Hepatocyte (in vitro differentiated cells): ENCODE measurements at regions not wholly inside any gene's neighbourhood (a gene's known extent, or its start where the extent isn't known, plus 50 kb on each side); places are given as distances from the start of the nearest gene placed in this dataset.
A peak's percentile ranks its signal among the peaks of the same experiment; 100 is the strongest.

Experiments
- DNase-seq: peaks from one replicate; pipeline ENCODE4 v3.0.0-alpha.2; 2016; ENCODE audit warnings: low spot score
- H2AFZ ChIP-seq: fragments of 200-600 bp; sonication (generic); 2 replicates; pipeline ENCODE4 v1.6.0; 2016; ENCODE audit warnings: antibody characterized with exemption, mild to moderate bottlenecking
- H3K27ac ChIP-seq: fragments of 200-600 bp; sonication (generic); 2 replicates; pipeline ENCODE4 v1.5.1; 2016; ENCODE audit warnings: mild to moderate bottlenecking
- H3K27me3 ChIP-seq: fragments of 200-600 bp; sonication (generic); 2 replicates; pipeline ENCODE4 v1.6.1; 2016
- H3K36me3 ChIP-seq: fragments of 200-600 bp; sonication (generic); replicated peaks from 2 replicates; pipeline ENCODE4 v1.5.1; 2016; ENCODE audit warnings: low read depth; ENCODE audit not compliant: insufficient read depth
- H3K4me1 ChIP-seq: fragments of 200-600 bp; sonication (generic); 2 replicates; pipeline ENCODE4 v1.5.1; 2016; ENCODE audit warnings: mild to moderate bottlenecking, moderate library complexity; ENCODE audit not compliant: insufficient read depth
- H3K4me2 ChIP-seq: fragments of 200-600 bp; sonication (generic); 2 replicates; pipeline ENCODE4 v1.6.0; 2016
- H3K4me3 ChIP-seq: fragments of 200-600 bp; sonication (generic); 2 replicates; pipeline ENCODE4 v1.5.1; 2016; ENCODE audit warnings: mild to moderate bottlenecking
- H3K79me2 ChIP-seq: fragments of 200-600 bp; sonication (generic); 2 replicates; pipeline ENCODE4 v1.6.0; 2017; ENCODE audit warnings: mild to moderate bottlenecking
- H3K9me2 ChIP-seq: fragments of 200-600 bp; sonication (generic); replicated peaks from 2 replicates; pipeline ENCODE4 v1.6.0; 2017; ENCODE audit warnings: mild to moderate bottlenecking; ENCODE audit not compliant: insufficient read depth
- H3K9me3 ChIP-seq: fragments of 200-600 bp; sonication (generic); 2 replicates; pipeline ENCODE4 v1.5.1; 2016; ENCODE audit warnings: low read depth, mild to moderate bottlenecking
- H4K20me1 ChIP-seq: fragments of 200-600 bp; sonication (generic); 2 replicates; pipeline ENCODE4 v1.6.0; 2016; ENCODE audit warnings: mild to moderate bottlenecking; ENCODE audit not compliant: insufficient read depth, poor library complexity, severe bottlenecking
- CTCF ChIP-seq: fragments of 200-600 bp; sonication (generic); IDR thresholded peaks from 2 replicates; pipeline ENCODE4 v1.5.1; 2016; ENCODE audit warnings: antibody characterized with exemption, mild to moderate bottlenecking; ENCODE audit not compliant: poor library complexity
- EZH2 ChIP-seq: fragments of 200-600 bp; sonication (generic); IDR thresholded peaks from 2 replicates; pipeline ENCODE4 v1.6.1; 2016; ENCODE audit warnings: antibody characterized with exemption, mild to moderate bottlenecking, borderline replicate concordance
- EZH2phosphoT487 ChIP-seq: fragments of 200-600 bp; sonication (generic); IDR thresholded peaks from one replicate; pipeline ENCODE4 v1.6.1; 2018; ENCODE audit warnings: antibody characterized with exemption, mild to moderate bottlenecking, low read depth, moderate library complexity; ENCODE audit not compliant: unreplicated experiment, severe bottlenecking
- WGBS: methylation state at CpG from one replicate; pipeline ENCODE4 v1.1.6; 2016; ENCODE audit warnings: low lambda C conversion rate; ENCODE audit errors: missing lambda C conversion rate; 5-methylcytosine and 5-hydroxymethylcytosine counted together

GRCh38 chr7:85392789-85393188 lies 205.9 kb upstream of the SEMA3D start:
- WGBS: 94% methylated on average over 1 of the region's 1 CpG

GRCh38 chr7:85392326-85392725 lies 205.5 kb upstream of the SEMA3D start:
- no peaks in the 10 kb centered on the region for H3K27me3 ChIP-seq
- no peaks in the 10 kb centered on the region for H3K9me2 ChIP-seq
- no peaks in the 10 kb centered on the region for H3K4me1 ChIP-seq
- no peaks in the 10 kb centered on the region for H3K79me2 ChIP-seq
- no peaks in the 10 kb centered on the region for H4K20me1 ChIP-seq
- peak; percentile 19 for DNase-seq
- H2AFZ ChIP-seq: no peak overlapping the region
- H3K36me3 ChIP-seq: no peaks in the 10 kb centered on the region
- H3K4me3 ChIP-seq: no peak overlapping the region
- no peak for TF ChIP-seq EZH2phosphoT487
- TF ChIP-seq EZH2: no peak
- no peak for TF ChIP-seq CTCF
- no peak overlapping the region for H3K4me2 ChIP-seq
- 50% methylated on average over 4 of the region's 4 CpGs for WGBS
- H3K9me3 ChIP-seq: no peaks in the 10 kb centered on the region
- no peak overlapping the region for H3K27ac ChIP-seq

More at GRCh38 chr7:85392789-85393188, 205.9 kb upstream of the SEMA3D start:
- no peaks in the 10 kb centered on the region for H4K20me1 ChIP-seq
- no peaks in the 10 kb centered on the region for H3K36me3 ChIP-seq
- H3K4me2 ChIP-seq: no peak overlapping the region
- no peak overlapping the region for H2AFZ ChIP-seq
- TF ChIP-seq EZH2phosphoT487: no peak
- no peak for TF ChIP-seq EZH2
- no peak for TF ChIP-seq CTCF
- H3K27ac ChIP-seq: no peak overlapping the region
- H3K4me1 ChIP-seq: no peaks in the 10 kb centered on the region
- no peaks in the 10 kb centered on the region for H3K27me3 ChIP-seq
- H3K9me3 ChIP-seq: no peaks in the 10 kb centered on the region
- no peak overlapping the region for H3K4me3 ChIP-seq
- DNase-seq: no peak
- no peaks in the 10 kb centered on the region for H3K9me2 ChIP-seq
- no peaks in the 10 kb centered on the region for H3K79me2 ChIP-seq

- TF ChIP-seq EZH2: no peak
- no peak for TF ChIP-seq CTCF
- TF ChIP-seq EZH2phosphoT487: no peak
Observed at GRCh38 chr7:85386460-85386859, 199.6 kb upstream of the SEMA3D start.

GRCh38 chr7:85384392-85384791 lies 197.5 kb upstream of the SEMA3D start:
- WGBS: 54% methylated on average over 2 of the region's 2 CpGs
- no peak overlapping the region for H3K4me3 ChIP-seq
- no peak for TF ChIP-seq EZH2phosphoT487
- TF ChIP-seq EZH2: no peak
- no peak for TF ChIP-seq CTCF
- H2AFZ ChIP-seq: no peak overlapping the region
- DNase-seq: no peak
- no peaks in the 10 kb centered on the region for H3K27me3 ChIP-seq
- no peaks in the 10 kb centered on the region for H3K9me3 ChIP-seq
- no peaks in the 10 kb centered on the region for H3K36me3 ChIP-seq
- H3K9me2 ChIP-seq: no peaks in the 10 kb centered on the region
- H3K79me2 ChIP-seq: no peaks in the 10 kb centered on the region
- H3K4me1 ChIP-seq: no peaks in the 10 kb centered on the region
- no peaks in the 10 kb centered on the region for H4K20me1 ChIP-seq
- H3K4me2 ChIP-seq: no peak overlapping the region
- no peak overlapping the region for H3K27ac ChIP-seq

More at GRCh38 chr7:85386460-85386859, 199.6 kb upstream of the SEMA3D start:
- WGBS: 92% methylated on average over 1 of the region's 1 CpG
- Histone ChIP-seq H3K4me3 (no peak overlapping the region), H3K9me3 (no peaks in the 10 kb centered on the region), H4K20me1 (no peaks in the 10 kb centered on the region), H3K79me2 (no peaks in the 10 kb centered on the region), H3K27me3 (no peaks in the 10 kb centered on the region), H3K4me2 (no peak overlapping the region), H3K27ac (no peak overlapping the region), H3K4me1 (no peaks in the 10 kb centered on the region), H3K9me2 (no peaks in the 10 kb centered on the region), H2AFZ (no peak overlapping the region), H3K36me3 (no peaks in the 10 kb centered on the region)
- DNase-seq: no peak
